Heart left ventricle (tissue), 16 donors: ENCODE measurements at regions not wholly inside any gene's neighbourhood (a gene's known extent, or its start where the extent isn't known, plus 50 kb on each side); places are given as distances from the start of the nearest gene placed in this dataset.

ENCODE experiments used
- ATAC-seq, 4 donors: fragments of 200-7000 bp; cut with Tn5 transposase; one replicate each; pipeline ENCODE4 v1.9.1; 2020 to 2022; ENCODE audit warnings: moderate library complexity in 4 of 4, mild to moderate bottlenecking in 3 of 4, moderate number of reproducible peaks in 1 of 4
- DNase-seq, 5 donors: peaks; one replicate each; pipeline ENCODE4 v3.0.0-alpha.2; 2020
- H3K27ac ChIP-seq, 12 donors: fragments of 200-600 bp; sonication (generic) in 4 of 12; one replicate each; pipeline versions ENCODE4 v1.5.0 to v1.8.0; 2016 to 2022; ENCODE audit warnings: mild to moderate bottlenecking in 2 of 12
- H3K27me3 ChIP-seq, 9 donors: fragments of 200-600 bp; sonication (generic) in 2 of 9; one replicate each; pipeline versions ENCODE4 v1.5.1 to v1.8.0; 2016 to 2022; ENCODE audit warnings: mild to moderate bottlenecking in 3 of 9
- H3K36me3 ChIP-seq, 9 donors: fragments of 200-600 bp; sonication (generic) in 2 of 9; one replicate each; pipeline versions ENCODE4 v1.5.0 to v1.8.0; 2018 to 2022; ENCODE audit warnings: mild to moderate bottlenecking in 2 of 9
- H3K4me1 ChIP-seq, 12 donors: fragments of 200-600 bp; sonication (generic) in 4 of 12; one replicate each; pipeline versions ENCODE4 v1.5.0 to v1.8.0; 2016 to 2022; ENCODE audit warnings: mild to moderate bottlenecking in 3 of 12
- H3K4me3 ChIP-seq, 12 donors: fragments of 200-600 bp; sonication (generic) in 4 of 12; one replicate each; pipeline versions ENCODE4 v1.5.0 to v1.8.0; 2017 to 2022; ENCODE audit warnings: mild to moderate bottlenecking in 9 of 12, moderate library complexity in 4 of 12
- H3K9me3 ChIP-seq, 12 donors: fragments of 200-600 bp; sonication (generic) in 4 of 12; one replicate each; pipeline versions ENCODE4 v1.5.0 to v1.8.0; 2016 to 2022; ENCODE audit warnings: mild to moderate bottlenecking in 1 of 12
- POLR2A ChIP-seq, 2 donors: fragments of 450-650 bp; IDR thresholded peaks; one replicate each; pipeline ENCODE4 v1.6.1; 2017; ENCODE audit warnings: antibody characterized with exemption in 2 of 2, mild to moderate bottlenecking in 2 of 2, moderate library complexity in 2 of 2
- WGBS, 4 donors: extraction: QIAGEN DNeasy Blood & Tissue Kit in 2 of 4; methylation state at CpG; one replicate each; pipeline versions ENCODE4 v1.1.5 to v1.1.7; 2013 to 2018; 5-methylcytosine and 5-hydroxymethylcytosine counted together
- intact Hi-C, 10 donors: fragments of 100-400 bp; cut with DNase I; formaldehyde crosslinking; loops; one replicate each; pipeline versions ENCODE4 v1.11.1 to v1.14.2; 2022
- TF ChIP-seq, protein P1 (sequence below), 12 donors: fragments of 200-600 bp; sonication (generic) in 4 of 12; IDR thresholded peaks; one replicate each; pipeline versions ENCODE4 v1.5.0 to v1.8.0; 2018 to 2022; ENCODE audit warnings: antibody characterized with exemption in 12 of 12, mild to moderate bottlenecking in 5 of 12
- donor health status: ischemic (EF 13 %, LVEDD 7.1; RV severe dilation, severe dysfunction).
- donor health status: healthy with polysubstance abuse.
- donor health status: DM: no; HTN: yes; CAD: no.
- donor health status: DM: no; HTN: no; CAD: no.
- donor health status: ischemic (EF 25% LVEDD 6.9; RV normal size, moderate dysfunction).
- donor health status: ischemic (EF 25% LVEDD 5.7; RV mildly dilated, moderate dysfunction).
- donor health status: healthy.
- donor health status: DM: yes; HTN: yes; CAD: no.
- donor health status: ischemic (EF 35%, LVEDD 5.7; RV mildly dilated, moderate dysfunction).
- donor health status: nonischemic (EF 11% LVEDD 7.7; RV severe dilation, severe dysfunction).
- donor health status: DM: yes; HTN: yes; CAD: no.
- donor health status: PGD.
- donor health status: ischemic (EF 29% LVEDD 5.4; RV normal size, mild dysfunction).
- donor health status: nonischemic (EF 23%, LVEDD 6.1; RV moderate dilation, normal function).

DNA sequence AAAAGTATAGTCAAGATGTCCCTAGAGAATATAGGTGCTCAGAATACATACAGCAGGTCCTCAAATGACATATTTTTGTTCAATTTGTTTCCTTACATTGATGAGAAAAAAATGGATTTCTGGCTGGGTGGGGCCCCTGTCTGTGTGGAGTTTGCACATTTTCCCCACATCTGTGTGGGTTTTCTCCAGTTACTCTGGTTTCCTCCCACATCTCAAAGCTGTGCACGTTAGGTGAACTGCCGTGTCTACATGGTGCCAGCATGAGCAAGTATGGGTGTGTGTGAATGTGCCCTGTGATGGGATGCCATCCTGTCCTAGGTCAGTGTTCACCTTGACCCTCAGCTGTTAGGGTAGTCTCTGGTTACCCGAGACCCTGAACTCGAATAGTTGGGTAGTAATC is 289.1 kb downstream of the GRIN2B start:
- ATAC-seq, result no peak
- intact Hi-C loops, result no loop called here
- WGBS, 4 donors, result 83 to 88% (median 85%) methylated on average over 4 of the region's 4 CpGs

DNA sequence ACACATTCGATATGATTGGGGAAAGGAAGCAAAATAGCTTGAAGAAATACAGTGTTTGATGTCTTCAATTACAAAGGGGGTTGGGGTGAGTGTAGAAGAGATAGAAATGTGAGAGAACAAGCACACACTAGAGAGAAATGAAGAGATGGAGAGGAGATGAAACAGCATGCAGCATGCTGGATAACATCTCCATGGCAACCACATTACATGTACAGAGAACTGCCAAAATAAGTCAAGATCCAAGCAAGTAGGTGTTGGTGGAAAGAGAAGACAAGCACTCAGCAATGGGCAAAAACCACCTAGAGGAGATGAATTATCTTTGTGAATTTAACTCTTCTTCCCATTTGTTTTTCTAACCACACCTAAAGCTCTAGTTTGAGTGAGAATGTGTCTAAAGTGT is 289.8 kb downstream of the GRIN2B start:
- intact Hi-C loops, result no loop called here
- H3K4me1 ChIP-seq, result no peaks in the 10 kb centered on the region
- H3K27me3 ChIP-seq, result peaks cover 0 to 16% (median 0%) of the 10 kb centered on the region in 9 donors
- DNase-seq, result no peak
- ATAC-seq, result no peak
- no peak overlapping the region for H3K4me3 ChIP-seq
- no peaks in the 10 kb centered on the region for H3K9me3 ChIP-seq
- WGBS, 4 donors, result 76 to 87% (median 80%) methylated on average over 1 of the region's 1 CpG
- no peaks in the 10 kb centered on the region for H3K36me3 ChIP-seq
- no peak overlapping the region for H3K27ac ChIP-seq
- no peak for TF ChIP-seq POLR2A (IDR thresholded peaks at IDR 0.05)
- TF ChIP-seq, protein P1, sequence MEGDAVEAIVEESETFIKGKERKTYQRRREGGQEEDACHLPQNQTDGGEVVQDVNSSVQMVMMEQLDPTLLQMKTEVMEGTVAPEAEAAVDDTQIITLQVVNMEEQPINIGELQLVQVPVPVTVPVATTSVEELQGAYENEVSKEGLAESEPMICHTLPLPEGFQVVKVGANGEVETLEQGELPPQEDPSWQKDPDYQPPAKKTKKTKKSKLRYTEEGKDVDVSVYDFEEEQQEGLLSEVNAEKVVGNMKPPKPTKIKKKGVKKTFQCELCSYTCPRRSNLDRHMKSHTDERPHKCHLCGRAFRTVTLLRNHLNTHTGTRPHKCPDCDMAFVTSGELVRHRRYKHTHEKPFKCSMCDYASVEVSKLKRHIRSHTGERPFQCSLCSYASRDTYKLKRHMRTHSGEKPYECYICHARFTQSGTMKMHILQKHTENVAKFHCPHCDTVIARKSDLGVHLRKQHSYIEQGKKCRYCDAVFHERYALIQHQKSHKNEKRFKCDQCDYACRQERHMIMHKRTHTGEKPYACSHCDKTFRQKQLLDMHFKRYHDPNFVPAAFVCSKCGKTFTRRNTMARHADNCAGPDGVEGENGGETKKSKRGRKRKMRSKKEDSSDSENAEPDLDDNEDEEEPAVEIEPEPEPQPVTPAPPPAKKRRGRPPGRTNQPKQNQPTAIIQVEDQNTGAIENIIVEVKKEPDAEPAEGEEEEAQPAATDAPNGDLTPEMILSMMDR (IDR thresholded peaks at IDR 0.05), result no peak

More for the DNA sequence above, 289.1 kb downstream of the GRIN2B start:
- TF ChIP-seq, protein P1 (IDR thresholded peaks at IDR 0.05), result no peak
- no peak for TF ChIP-seq POLR2A (IDR thresholded peaks at IDR 0.05)
- H3K9me3 ChIP-seq, result no peaks in the 10 kb centered on the region
- H3K27ac ChIP-seq, result no peak overlapping the region
- H3K4me3 ChIP-seq, result no peak overlapping the region
- DNase-seq, result no peak
- H3K4me1 ChIP-seq, result no peaks in the 10 kb centered on the region
- H3K36me3 ChIP-seq, result no peaks in the 10 kb centered on the region
- peaks cover 0 to 16% (median 0%) of the 10 kb centered on the region in 9 donors for H3K27me3 ChIP-seq

DNA sequence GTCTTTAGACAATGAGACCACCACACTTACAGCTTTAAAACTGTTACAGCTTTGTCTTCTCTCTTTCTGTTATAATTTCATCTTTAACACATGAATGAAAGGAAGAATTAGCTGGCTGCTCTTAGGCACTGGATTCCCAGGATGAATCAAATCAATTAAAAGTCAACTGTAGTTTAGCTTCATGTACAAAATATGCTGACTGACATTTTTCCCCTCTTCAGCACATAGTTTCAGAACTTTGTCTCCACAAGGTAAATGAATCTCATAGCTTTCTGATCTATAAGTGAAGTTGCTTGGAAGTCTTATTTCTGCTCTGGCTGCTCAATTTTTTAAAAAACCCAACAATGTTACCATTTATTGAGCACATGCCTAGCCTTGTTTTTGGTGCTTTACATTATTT is 293.8 kb downstream of the GRIN2B start:
- Histone ChIP-seq H3K36me3 (no peaks in the 10 kb centered on the region), H3K4me3 (no peak overlapping the region), H3K4me1 (no peaks in the 10 kb centered on the region), H3K27ac (no peak overlapping the region), H3K27me3 (no peaks in the 10 kb centered on the region), H3K9me3 (no peaks in the 10 kb centered on the region)
- intact Hi-C loops, result no loop called here
- no peak for ATAC-seq
- no peak for DNase-seq
- TF ChIP-seq, protein P1 (IDR thresholded peaks at IDR 0.05), result no peak
- no peak for TF ChIP-seq POLR2A (IDR thresholded peaks at IDR 0.05)

DNA sequence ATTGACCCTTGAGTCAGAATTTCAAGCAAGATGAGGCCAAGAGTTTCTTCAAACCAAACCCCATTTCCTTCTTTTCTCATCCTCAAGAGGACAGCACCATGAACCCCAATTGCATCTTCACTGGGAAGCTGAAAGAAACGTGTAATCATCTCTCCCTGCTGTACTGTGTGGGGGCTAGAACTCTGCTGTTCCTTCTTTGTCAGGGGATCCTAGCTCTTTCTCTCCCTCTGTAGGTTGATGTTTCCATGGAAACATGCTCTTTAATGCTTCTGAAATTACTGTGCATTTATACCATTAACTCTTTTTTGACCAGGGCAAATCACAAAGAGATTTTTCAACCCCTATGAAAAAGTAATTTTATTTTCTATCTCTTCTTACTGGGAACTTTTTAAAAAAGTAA is 295.1 kb downstream of the GRIN2B start:
- Histone ChIP-seq H3K27ac (no peak overlapping the region), H3K9me3 (no peaks in the 10 kb centered on the region), H3K36me3 (no peaks in the 10 kb centered on the region), H3K4me3 (no peak overlapping the region), H3K4me1 (no peaks in the 10 kb centered on the region), H3K27me3 (no peaks in the 10 kb centered on the region)
- DNase-seq (no peak), ATAC-seq (no peak)
- no peak for TF ChIP-seq POLR2A (IDR thresholded peaks at IDR 0.05)
- TF ChIP-seq, protein P1 (IDR thresholded peaks at IDR 0.05), result no peak
- intact Hi-C loops, result no loop called here
- WGBS, 4 donors, result 62 to 77% (median 69%) methylated on average over 1 of the region's 1 CpG
